WTC11 (cell line): ENCODE measurements at regions not wholly inside any gene's neighbourhood (a gene's known extent, or its start where the extent isn't known, plus 50 kb on each side); places are given as distances from the start of the nearest gene placed in this dataset.

Experiments
- NR2C2 ChIP-seq: sonication (generic); formaldehyde crosslinking; IDR thresholded peaks from 2 replicates; pipeline ENCODE4 v1.8.0; 2022; ENCODE audit warnings: mild to moderate bottlenecking, missing genetic modification reagents
- SP1 ChIP-seq: sonication (generic); formaldehyde crosslinking; conservative IDR thresholded peaks from 2 replicates; pipeline ENCODE4 v1.8.1; 2022; ENCODE audit warnings: missing genetic modification reagents
- TF ChIP-seq, protein P1 (sequence below): fragments of 200-600 bp; IDR thresholded peaks from 2 replicates; pipeline ENCODE4 v1.8.0; 2022; ENCODE audit warnings: antibody characterized with exemption

DNA sequence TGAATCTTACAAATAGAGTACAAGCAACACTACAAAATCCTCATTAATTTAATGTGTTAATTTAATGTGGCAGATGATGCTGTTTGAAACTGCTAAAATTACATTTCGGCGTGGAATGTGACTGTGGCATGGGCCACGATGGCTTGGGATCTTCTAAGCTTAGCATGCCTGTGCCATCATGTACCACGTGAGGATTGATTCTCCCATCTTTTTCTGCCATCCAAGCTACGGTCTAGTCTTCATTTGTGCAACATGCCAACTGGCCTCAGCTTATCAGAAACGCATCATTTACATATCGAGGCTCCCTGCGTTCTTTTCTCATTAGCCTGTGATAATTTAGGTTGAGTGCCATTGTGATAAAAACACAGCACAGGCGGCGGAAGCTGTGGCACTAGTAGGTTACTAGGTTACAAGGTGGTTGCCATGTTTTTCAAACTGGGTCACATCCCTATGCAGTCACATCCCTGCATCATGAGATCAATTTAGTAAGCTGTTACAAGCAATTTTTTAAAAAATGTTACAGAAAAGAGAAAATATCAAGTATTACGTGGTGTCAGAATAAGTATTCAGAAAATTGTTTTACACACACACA lies 189.9 kb upstream of the RBPJ start:
- TF ChIP-seq SP1 (no peak), NR2C2 (CRISPR knock-in tag) (no peak)
- TF ChIP-seq, protein P1, sequence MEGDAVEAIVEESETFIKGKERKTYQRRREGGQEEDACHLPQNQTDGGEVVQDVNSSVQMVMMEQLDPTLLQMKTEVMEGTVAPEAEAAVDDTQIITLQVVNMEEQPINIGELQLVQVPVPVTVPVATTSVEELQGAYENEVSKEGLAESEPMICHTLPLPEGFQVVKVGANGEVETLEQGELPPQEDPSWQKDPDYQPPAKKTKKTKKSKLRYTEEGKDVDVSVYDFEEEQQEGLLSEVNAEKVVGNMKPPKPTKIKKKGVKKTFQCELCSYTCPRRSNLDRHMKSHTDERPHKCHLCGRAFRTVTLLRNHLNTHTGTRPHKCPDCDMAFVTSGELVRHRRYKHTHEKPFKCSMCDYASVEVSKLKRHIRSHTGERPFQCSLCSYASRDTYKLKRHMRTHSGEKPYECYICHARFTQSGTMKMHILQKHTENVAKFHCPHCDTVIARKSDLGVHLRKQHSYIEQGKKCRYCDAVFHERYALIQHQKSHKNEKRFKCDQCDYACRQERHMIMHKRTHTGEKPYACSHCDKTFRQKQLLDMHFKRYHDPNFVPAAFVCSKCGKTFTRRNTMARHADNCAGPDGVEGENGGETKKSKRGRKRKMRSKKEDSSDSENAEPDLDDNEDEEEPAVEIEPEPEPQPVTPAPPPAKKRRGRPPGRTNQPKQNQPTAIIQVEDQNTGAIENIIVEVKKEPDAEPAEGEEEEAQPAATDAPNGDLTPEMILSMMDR: no peak
